ENCODE measurements at regions not wholly inside any gene's neighbourhood (a gene's known extent, or its start where the extent isn't known, plus 50 kb on each side); places are given as distances from the start of the nearest gene placed in this dataset.

DNA sequence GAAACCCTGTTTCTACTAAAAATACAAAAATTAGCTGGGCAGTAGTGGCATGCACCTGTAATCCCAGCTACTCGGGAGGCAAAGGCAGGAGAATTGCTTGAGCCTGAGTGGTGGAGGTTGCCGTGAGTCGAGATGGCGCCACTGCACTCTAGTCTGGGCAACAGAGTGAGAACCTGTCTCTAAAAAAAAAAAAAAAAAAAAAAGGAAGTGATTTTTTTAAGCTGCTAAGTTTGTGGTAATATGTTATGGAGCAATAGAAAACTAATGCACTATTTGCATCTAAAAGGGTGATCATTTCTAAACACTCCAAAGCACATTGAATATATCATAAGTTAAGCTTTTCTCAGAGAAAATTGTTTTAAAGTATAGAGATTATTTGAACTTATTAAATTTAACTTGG lies 244.8 kb upstream of the SPAG17 start:
- H2AFZ ChIP-seq = no peak overlapping the region
- no peaks in the 10 kb centered on the region for H3K9me2 ChIP-seq (ENCODE audit: insufficient read depth)
- Mint-ChIP-seq H3K9me3 (no peaks in the 10 kb centered on the region), H3K36me3 (ENCODE audit: low read depth) (no peaks in the 10 kb centered on the region), H3K4me1 (no peaks in the 10 kb centered on the region), H3K27me3 (ENCODE audit: insufficient read depth, low read depth, poor library complexity) (no peaks in the 10 kb centered on the region), H3K27ac (no peak overlapping the region), H3K4me3 (no peak overlapping the region)
- H3K4me3 ChIP-seq = no peak overlapping the region
- no peaks in the 10 kb centered on the region for H3F3A ChIP-seq (replicated peaks; ENCODE audit: low read depth)
- no peak for DNase-seq (ENCODE audit: low spot score)
- TF ChIP-seq ZNF114 (CRISPR knock-in tag; IDR thresholded peaks at IDR 0.05) (no peak), POLR2AphosphoS5 (IDR thresholded peaks at IDR 0.05; ENCODE audit: low read depth) (no peak), ZNF462 (CRISPR knock-in tag; IDR thresholded peaks at IDR 0.05) (no peak), STAT1 (IDR thresholded peaks at IDR 0.05; ENCODE audit: unreplicated experiment) (no peak), JUNB (IDR thresholded peaks at IDR 0.05; ENCODE audit: unreplicated experiment) (no peak), EZH2phosphoT487 (IDR thresholded peaks at IDR 0.05; ENCODE audit: unreplicated experiment) (no peak), NANOG (IDR thresholded peaks at IDR 0.05; ENCODE audit: borderline replicate concordance) (no peak), EZH2 (IDR thresholded peaks at IDR 0.05; ENCODE audit: low read depth, unreplicated experiment) (no peak), CREB1 (CRISPR knock-in tag; IDR thresholded peaks at IDR 0.05; ENCODE audit: low read depth) (no peak), ETS1 (IDR thresholded peaks at IDR 0.05) (no peak), ZNF331 (CRISPR knock-in tag; IDR thresholded peaks at IDR 0.05; ENCODE audit: low read depth) (no peak)
- TF ChIP-seq, protein P1, sequence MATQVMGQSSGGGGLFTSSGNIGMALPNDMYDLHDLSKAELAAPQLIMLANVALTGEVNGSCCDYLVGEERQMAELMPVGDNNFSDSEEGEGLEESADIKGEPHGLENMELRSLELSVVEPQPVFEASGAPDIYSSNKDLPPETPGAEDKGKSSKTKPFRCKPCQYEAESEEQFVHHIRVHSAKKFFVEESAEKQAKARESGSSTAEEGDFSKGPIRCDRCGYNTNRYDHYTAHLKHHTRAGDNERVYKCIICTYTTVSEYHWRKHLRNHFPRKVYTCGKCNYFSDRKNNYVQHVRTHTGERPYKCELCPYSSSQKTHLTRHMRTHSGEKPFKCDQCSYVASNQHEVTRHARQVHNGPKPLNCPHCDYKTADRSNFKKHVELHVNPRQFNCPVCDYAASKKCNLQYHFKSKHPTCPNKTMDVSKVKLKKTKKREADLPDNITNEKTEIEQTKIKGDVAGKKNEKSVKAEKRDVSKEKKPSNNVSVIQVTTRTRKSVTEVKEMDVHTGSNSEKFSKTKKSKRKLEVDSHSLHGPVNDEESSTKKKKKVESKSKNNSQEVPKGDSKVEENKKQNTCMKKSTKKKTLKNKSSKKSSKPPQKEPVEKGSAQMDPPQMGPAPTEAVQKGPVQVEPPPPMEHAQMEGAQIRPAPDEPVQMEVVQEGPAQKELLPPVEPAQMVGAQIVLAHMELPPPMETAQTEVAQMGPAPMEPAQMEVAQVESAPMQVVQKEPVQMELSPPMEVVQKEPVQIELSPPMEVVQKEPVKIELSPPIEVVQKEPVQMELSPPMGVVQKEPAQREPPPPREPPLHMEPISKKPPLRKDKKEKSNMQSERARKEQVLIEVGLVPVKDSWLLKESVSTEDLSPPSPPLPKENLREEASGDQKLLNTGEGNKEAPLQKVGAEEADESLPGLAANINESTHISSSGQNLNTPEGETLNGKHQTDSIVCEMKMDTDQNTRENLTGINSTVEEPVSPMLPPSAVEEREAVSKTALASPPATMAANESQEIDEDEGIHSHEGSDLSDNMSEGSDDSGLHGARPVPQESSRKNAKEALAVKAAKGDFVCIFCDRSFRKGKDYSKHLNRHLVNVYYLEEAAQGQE (IDR thresholded peaks at IDR 0.05; ENCODE audit: unreplicated experiment) = no peak
- TF ChIP-seq, protein P2, sequence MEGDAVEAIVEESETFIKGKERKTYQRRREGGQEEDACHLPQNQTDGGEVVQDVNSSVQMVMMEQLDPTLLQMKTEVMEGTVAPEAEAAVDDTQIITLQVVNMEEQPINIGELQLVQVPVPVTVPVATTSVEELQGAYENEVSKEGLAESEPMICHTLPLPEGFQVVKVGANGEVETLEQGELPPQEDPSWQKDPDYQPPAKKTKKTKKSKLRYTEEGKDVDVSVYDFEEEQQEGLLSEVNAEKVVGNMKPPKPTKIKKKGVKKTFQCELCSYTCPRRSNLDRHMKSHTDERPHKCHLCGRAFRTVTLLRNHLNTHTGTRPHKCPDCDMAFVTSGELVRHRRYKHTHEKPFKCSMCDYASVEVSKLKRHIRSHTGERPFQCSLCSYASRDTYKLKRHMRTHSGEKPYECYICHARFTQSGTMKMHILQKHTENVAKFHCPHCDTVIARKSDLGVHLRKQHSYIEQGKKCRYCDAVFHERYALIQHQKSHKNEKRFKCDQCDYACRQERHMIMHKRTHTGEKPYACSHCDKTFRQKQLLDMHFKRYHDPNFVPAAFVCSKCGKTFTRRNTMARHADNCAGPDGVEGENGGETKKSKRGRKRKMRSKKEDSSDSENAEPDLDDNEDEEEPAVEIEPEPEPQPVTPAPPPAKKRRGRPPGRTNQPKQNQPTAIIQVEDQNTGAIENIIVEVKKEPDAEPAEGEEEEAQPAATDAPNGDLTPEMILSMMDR (conservative IDR thresholded peaks at IDR 0.05; ENCODE audit: low read depth in 2 of 2) = no peak
- H3K4me1 ChIP-seq (ENCODE audit: insufficient read depth) = no peaks in the 10 kb centered on the region
- H3K27me3 ChIP-seq (ENCODE audit: insufficient read depth) = no peaks in the 10 kb centered on the region
- no peak overlapping the region for H3K4me2 ChIP-seq
- no peaks in the 10 kb centered on the region for H4K20me1 ChIP-seq (replicated peaks; ENCODE audit: insufficient read depth)
- H3K79me2 ChIP-seq (replicated peaks; ENCODE audit: insufficient read depth) = no peaks in the 10 kb centered on the region
- H3K36me3 ChIP-seq (ENCODE audit: insufficient read depth) = no peaks in the 10 kb centered on the region
- H3K27ac ChIP-seq (ENCODE audit: low read depth) = no peak overlapping the region
- no peak for ATAC-seq
